ENCODE measurements at regions not wholly inside any gene's neighbourhood (a gene's known extent, or its start where the extent isn't known, plus 50 kb on each side); places are given as distances from the start of the nearest gene placed in this dataset.
"Not testable (repeated sequence)": the region's sequence is repeated elsewhere in the genome, so short reads cannot be mapped to it uniquely, and the experiment has no call there.

DNA sequence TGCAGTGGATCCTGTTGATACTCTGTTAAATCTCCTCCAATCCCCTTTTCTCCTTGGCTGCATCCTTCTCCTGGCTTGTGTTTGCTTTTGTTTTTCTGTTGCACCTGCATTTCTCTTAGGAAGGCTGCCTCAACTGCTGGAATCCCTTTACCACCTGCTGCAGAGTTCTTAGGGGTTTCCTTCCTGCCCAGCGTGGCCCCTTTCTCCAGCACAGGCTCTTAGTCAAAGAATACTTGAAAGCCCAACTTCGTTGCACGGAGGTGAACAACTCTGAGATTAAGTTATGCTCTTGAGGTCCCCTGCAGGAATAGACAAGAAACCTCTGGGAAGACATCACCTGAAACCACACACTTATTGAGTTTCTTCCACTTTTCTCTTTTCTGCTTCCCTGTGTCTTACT lies 121.6 kb upstream of the GRM7 start:
- DNase-seq = no peak

DNA sequence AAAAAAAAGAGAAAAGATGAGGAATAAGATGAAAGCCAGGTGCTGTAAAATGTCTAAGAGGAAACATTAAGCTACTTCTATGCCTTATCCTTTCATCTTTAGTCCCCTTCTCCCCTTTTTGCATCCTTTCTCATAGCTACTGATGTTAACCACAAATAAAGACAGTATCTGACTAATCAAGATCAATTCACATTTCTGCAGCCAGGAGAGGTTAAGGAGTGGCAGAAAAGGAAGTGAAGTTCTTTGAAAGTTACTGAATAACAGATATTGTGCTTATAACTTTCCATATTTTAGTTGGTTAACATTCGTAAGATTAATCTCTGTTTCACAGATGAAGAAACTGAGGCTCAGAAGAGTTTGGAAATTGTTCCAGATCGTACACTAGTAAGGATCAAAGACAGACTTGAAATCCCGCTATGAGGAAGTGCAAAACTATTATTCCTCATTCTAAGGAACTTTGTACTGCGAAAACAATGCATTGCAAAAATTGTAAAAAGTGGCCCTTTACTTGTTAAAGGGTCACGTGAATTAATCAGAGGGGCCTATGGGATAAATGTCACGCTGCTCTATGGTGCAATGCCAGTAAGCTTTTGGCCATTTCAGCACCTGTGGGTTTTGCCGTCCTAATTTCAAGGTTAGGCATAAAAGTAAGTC lies 117.7 kb upstream of the GRM7 start:
- DNase-seq = no peak

DNA sequence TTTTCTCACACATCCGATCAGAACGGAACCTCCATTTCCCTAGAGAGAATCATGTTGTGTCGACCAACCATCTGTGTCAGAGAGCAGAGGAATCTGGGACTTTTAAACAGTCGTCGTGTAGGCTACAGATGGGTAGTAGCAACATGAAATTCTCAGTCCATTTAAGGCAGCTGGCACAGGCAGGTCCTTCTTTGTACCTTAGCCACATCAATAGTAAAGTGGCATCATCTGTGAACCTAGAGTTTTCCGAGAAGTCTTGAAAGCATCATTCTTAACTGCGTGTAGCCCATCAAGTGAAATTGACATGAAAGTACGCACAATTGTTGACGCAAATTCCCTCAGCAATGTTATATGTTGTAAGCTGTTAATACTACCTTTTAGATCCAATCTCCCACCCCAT lies 114.5 kb upstream of the GRM7 start:
- no peak for DNase-seq

DNA sequence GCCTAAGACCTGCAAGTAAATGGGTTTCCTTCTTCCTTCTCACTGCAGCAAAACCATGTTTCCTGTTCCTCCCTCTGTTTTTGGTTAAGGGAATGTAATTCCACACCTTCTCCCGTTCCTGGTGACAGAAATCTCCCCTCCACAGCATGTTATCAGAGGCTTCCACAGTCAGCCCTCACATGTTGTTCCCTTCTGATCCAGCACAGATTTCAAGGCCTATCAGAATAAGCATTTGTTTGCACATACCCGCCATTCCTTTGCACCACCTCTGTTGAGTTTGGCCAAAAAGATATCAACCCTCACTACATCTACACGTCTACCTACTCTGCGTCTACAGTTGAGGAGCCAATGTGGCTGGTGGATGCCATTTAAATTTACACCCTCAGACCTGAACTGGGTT lies 113.9 kb upstream of the GRM7 start:
- no peak for DNase-seq

DNA sequence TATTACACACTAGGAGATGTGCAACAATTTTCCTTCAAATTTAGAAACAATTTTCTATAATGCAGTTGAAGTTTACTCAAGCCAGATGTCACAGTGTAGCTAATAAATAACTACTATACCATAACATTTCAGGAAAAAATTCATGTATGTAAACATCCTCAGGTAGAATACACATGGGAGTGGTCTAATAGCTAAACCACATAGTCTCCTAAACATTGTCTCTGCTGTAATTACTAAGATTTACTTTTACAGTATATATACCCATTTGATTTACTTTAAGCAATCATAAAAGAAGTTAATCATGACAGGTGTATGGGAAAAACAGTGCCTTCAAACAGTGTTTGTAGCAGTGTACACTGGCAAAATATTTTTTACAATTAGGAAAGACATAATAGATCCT lies 110.1 kb upstream of the GRM7 start:
- DNase-seq = no peak

DNA sequence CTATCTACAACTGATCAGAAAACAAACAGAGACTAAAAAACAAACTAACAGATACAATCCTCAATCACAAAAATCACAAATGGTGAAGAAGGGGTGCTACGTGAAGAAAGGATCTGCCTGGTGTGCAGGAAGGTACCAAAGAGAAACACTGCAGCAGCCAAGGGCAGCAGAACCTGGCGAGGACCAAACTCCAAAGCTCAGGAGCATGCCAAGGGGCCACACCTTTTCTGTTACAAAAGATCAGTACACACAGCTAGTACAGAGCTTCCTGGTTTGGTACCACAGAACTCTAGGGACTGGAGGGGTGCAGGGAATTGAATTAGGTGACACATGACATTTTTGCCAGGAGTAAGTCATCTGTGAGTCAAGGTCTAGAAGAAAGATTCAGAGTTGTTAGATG lies 107.4 kb upstream of the GRM7 start:
- no peak for DNase-seq

DNA sequence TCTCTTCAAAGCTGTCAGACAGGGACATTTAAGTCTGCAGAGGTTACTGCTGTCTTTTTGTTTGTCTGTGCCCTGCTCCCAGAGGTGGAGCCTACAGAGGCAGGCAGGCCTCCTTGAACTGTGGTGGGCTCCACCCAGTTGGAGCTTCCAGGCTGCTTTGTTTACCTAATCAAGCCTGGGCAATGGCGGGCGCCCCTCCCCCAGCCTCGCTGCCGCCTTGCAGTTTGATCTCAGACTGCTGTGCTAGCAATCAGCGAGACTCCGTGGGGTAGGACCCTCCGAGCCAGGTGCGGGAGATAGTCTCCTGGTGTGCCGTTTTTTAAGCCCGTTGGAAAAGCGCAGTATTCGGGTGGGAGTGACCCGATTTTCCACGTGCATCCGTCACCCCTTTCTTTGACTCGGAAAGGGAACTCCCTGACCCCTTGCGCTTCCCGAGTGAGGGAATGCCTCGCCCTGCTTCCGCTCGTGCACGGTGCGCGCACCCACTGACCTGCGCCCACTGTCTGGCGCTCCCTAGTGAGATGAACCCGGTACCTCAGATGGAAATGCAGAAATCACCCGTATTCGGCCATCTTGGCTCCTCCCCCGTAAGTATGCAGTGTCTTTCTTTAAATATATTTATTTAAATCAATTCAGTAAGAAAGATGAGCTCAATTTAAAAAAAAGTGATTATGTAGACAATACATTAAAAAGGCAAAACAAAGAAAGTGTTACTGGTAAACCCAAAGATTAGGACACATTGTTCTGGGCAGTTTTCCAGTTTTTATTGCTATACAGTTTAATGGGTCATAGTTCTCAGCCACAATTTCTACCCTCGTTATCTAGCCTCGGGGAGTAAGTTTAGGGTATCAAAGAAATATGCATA lies 91.2 kb upstream of the GRM7 start:
- DNase-seq = not testable (repeated sequence)

DNA sequence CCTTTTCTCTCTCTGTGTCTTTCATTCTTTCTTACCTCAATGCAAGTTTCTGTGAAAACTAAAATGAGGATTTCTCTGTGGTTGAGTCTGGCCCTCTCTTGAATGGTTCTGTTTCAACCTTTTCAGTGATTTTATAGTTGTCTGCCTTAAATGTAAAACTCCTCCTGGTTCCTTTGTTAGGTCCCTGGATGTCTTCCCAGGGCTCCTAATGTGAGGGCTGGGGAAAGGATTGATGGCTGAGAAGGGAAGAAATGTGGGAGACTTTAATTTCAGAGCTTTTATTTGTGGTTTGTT lies 90.6 kb upstream of the GRM7 start:
- DNase-seq = no peak

DNA sequence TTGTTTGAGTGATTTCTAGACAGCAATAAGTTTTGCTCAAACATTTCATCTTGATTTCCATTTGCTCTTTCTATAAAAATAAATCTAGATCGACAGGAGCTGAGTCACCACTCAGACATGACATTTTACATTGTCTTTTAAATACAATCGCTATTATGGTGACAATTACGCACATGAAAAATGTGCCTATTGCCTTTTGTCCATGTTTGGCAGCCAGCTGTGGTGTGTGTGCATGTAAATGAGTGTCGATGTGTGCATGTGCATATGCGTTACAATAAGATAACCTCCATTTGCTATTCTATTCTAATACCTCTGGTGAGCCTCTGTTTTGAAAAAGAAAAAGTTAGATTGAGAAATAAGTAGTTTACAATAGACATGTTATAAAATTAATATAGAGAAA lies 89.7 kb upstream of the GRM7 start:
- no peak for DNase-seq

DNA sequence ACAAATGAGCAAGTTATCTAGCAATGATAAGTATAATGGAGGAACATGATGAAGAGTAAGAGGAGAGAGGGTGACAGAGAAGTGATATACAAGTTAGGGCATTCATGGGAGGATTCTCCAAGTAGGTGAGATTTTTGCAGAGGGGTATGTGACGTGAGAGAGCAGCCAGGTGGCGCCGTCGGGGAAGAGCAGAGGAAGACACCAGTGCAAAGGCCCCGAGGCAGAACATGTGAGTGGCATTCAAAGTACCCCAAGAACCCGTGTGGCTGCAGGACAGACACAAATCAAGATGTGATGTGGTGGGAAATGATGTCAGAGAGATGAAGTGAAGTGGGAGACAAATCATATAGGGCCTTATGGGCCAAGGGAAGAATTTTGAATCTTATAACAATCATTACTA lies 81.8 kb upstream of the GRM7 start:
- no peak for DNase-seq

DNA sequence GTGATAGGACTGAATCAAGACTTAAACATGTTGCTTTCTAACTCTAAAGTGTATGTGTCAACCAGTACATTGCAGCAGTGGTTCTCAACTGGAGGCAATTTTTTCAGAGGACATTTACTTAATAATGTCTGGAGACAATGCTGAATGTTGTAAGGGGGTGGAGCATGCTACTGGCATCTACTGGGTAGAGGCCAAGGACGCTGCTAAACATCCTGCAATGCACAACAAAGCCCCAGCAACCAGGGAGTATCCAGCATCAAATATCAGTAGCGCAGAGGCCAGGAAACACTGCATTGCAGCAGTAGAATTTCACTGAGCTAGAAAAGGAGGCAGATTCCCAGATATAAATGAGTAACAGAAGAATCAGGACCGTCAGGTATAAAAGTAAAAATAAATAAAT lies 79.8 kb upstream of the GRM7 start:
- DNase-seq = no peak

DNA sequence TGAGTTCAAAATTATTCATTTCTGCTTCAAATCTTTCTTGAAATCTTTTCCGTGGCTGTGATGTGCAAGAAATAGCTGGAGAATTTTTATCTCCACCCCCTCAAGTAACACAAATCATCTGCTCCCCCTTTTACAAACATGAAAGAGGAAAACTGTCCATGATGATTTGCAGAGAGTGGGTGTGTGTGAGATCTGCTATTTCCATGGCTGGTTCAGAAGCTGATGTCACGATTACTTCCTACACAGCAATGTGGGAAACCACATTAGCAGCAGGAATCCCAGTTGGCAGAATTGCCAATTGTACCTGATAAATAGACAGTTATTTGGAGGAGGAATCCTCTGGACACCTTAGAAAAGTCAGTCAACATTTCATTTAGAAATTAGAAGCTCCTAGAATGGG lies 75.2 kb upstream of the GRM7 start:
- DNase-seq = no peak

DNA sequence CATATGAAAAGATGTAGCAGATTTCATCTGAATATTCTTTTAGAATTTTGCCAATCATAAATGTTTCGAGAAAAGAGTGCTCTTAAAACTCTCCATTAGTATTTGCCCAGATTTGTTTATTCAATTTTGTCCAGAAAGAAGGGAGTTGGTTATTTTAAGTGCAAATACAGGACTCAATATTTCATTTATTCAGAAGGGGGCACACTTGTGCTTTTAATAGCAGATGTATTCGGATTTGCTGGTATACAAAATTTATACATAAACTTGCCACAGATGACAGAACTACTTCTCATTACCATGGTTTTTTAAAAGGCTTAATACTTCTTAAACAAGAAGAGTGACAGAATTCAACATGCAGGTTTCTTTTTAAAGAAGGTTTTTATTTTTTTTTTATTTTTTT lies 69.8 kb upstream of the GRM7 start:
- DNase-seq = no peak

DNA sequence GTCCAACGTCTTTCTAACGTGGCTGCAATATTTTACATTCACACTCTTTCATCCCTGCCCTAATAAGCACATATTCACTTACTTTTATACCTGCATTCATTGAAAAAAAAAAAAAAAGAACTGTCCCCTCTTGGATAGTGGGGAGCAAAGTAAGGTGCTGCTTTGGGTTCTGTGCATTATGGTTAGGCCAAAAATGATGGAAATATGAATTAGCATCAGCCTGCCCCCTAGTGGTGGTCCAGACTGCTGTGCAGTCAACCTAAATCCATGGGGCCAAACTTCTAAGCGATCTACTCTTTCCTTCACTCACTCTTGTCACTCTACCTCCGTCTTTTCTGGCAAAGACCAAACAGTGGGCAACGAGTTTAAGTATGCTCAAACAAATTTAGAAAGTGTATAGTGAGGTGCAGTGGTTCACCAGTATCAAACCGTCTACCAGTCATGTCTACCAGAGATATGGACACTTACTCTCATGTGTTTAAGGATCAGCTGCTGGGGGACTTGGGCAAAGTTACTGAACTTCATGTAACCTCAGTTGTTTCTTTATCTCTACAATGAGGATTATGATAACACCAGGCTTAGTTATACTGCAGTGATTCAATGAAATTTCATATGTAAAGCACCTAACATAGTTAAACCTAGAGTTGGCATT lies 61.5 kb upstream of the GRM7 start:
- DNase-seq = peak; percentile 51

DNA sequence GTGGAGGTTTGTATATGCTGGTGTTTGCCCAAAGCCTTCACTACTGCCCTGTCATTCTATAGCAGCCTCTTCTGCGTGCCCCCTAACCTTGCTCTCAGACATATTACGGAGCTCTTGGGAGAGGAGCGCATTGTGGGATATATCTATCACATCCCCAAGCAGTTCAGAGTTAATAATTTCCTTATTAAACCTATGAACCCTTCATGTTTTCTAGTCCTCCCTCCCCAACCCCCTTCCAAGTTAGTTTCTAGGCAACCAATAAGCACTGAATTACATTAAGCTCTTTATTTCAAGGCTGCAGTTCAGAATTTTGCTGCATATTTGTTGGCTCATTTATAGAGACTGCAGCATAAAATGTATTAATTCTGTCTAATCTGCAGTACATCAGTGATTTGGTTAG lies 57.3 kb upstream of the GRM7 start:
- DNase-seq = no peak

DNA sequence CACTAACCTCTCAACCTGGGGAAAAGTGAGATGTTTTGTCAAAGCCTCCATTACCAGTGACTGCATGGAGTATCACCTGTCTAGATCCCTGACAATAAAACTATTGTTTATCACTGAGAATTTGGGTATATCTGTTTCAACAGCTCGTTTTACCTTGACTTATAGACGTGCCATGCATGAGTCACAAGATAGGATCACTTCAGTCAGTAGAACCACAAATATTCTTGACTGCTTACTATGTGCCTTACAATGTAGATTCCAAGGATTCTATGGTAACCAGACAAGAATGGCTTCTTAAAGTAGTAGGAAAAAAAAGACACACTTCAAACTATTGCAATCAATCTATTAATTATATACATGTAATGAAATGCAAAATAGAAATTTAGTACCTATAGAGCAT lies 55.7 kb upstream of the GRM7 start:
- DNase-seq = peak; percentile 54

DNA sequence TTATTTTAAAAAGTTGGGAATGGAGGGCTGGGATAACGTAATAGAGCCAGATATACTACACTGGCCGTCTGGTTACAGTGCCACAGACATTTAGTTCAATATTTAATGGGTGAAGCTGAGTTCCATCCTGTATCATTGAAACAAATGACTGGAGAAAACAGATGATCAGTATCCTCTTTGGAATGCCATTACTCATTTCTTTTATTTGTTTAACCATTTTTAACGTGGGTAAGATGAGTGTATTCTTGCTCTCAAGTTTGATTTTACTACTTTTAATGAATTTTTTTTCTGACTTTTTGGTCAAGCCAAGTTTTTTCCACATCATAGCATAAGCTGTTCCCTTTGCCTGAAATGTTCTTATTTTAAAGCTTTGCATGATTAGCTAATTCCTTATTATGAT lies 53.9 kb upstream of the GRM7 start:
- DNase-seq = no peak

DNA sequence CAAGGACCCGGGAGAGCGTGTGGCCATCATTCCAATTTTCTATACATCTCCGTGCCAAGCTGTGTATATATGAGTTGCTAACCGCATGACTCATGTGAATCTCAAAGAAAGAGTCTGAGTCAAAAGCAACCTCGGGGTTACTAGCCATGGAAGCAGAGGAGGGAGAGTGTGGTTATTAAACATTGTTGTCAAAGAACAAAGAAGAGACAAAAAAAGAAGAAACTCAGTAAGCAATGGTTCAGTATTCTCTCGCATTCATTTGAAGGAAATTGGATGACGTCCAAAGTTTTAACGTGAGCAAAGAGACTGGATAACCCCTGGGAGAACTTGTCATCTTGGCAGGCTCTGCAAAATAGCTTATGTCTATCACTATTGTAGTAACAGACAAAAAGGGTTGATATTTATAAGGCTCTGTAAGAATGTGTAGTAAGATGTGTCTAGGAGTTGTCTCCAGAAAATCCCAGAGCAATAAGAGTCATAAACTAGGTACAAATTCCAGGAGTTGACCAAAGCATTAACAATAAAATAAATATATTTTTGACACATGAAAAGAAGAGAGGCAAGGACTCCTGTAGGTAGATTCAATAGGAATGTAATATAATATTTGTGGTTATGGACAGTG lies 52.8 kb upstream of the GRM7 start:
- no peak for DNase-seq

DNA sequence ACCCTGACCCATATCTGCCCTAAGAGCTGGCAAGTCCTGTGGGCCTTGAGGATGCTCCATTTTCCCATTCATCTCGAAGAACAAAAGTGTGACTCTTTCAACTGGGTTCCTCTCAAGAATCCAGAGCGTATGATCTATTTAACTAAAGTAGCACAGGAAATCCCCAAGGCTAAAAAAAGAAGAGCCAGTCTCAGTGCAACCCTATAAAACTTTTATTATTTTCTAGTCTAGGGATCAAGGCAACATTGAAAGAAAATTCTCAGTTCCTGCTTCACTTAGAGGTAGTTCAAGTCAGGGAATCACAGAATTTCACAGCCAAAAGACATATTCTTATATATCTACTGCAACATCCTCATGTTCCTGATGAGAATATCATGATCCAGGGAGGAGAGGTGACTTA lies 51.6 kb upstream of the GRM7 start:
- no peak for DNase-seq
